Stimulated activated CD4-positive, alpha-beta T cell treated with anti-CD3 and anti-CD28 coated beads, TNF-alpha, amount 100 ng/mL, for 24 hours (primary cell): ENCODE measurements at regions not wholly inside any gene's neighbourhood (a gene's known extent, or its start where the extent isn't known, plus 50 kb on each side); places are given as distances from the start of the nearest gene placed in this dataset.

Experiments used
- DNase-seq, 3 experiments: peaks; one replicate each; pipeline ENCODE4 v3.0.0-alpha.2; 2020; ENCODE audit warnings: low read depth in 3 of 3

DNA sequence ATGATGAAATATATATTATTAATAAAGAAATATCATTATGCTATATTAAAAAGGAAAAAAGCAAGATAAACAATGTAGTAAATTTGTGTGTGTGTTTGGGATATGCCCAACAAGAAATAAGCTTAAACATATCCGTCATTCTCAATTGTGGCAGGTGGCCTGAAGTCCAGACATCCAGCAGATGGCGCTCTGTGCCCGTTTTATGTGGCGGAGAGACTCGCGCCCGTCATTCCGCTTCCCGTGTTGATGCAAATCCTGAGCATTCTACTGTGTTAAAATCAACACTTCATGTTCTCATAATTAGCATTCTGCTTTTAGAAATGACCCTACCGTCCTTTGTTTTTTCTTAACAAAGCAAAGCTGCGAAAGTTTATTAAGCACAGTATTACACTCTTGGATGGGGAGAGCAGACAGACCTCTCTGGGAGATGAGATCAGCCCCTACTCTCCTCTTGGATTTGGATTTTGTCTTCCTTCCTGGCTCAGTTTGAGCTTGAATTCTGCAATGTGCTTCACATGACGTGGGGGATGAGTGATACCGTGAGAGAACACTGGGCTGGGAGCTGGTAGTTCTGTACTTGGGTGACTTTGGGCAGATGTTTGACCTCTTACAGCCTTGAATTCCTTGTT is 125.8 kb downstream of the MCHR2 start:
- DNase-seq = peak; percentile 47 to 69 (median 50)
